Liver (tissue), 8 donors: ENCODE measurements at regions not wholly inside any gene's neighbourhood (a gene's known extent, or its start where the extent isn't known, plus 50 kb on each side); places are given as distances from the start of the nearest gene placed in this dataset.

ENCODE experiments used
- DNase-seq: peaks from one replicate; pipeline ENCODE4 v3.0.0-alpha.2; 2017; ENCODE audit warnings: low spot score
- H3K27ac ChIP-seq, 2 donors: one replicate each; pipeline ENCODE4 v1.7.0; 2013; ENCODE audit warnings: inconsistent platforms in 2 of 2, low read length in 2 of 2, control low read depth in 1 of 2, low read depth in 1 of 2, mild to moderate bottlenecking in 1 of 2
- H3K27me3 ChIP-seq, 4 donors: one replicate each; pipeline versions ENCODE4 v1.6.1 to v1.7.0; 2013; ENCODE audit warnings: low read length in 3 of 4, inconsistent platforms in 1 of 4, mild to moderate bottlenecking in 1 of 4, moderate library complexity in 1 of 4; ENCODE audit not compliant: control insufficient read depth in 4 of 4, insufficient read depth in 4 of 4
- H3K36me3 ChIP-seq, 4 donors: one replicate each; pipeline versions ENCODE4 v1.6.1 to v1.7.0; 2013; ENCODE audit warnings: low read length in 3 of 4, mild to moderate bottlenecking in 3 of 4, low read depth in 1 of 4, moderate library complexity in 1 of 4; ENCODE audit not compliant: control insufficient read depth in 4 of 4, insufficient read depth in 3 of 4
- H3K4me1 ChIP-seq, 4 donors: one replicate each; pipeline versions ENCODE4 v1.6.1 to v1.7.0; 2013; ENCODE audit warnings: low read length in 3 of 4, mild to moderate bottlenecking in 3 of 4, moderate library complexity in 1 of 4; ENCODE audit not compliant: control insufficient read depth in 4 of 4, insufficient read depth in 4 of 4
- H3K4me3 ChIP-seq, 3 donors: one replicate each; pipeline versions ENCODE4 v1.6.1 to v1.7.0; 2013; ENCODE audit warnings: low read length in 3 of 3, control low read depth in 1 of 3, low read depth in 1 of 3, mild to moderate bottlenecking in 1 of 3
- H3K9ac ChIP-seq, 2 donors: one replicate each; pipeline ENCODE4 v1.7.0; 2013; ENCODE audit warnings: low read length in 2 of 2, mild to moderate bottlenecking in 2 of 2, moderate library complexity in 2 of 2, control low read depth in 1 of 2, low read depth in 1 of 2
- H3K9me3 ChIP-seq, 4 donors: one replicate each; pipeline versions ENCODE4 v1.6.1 to v1.7.0; 2013; ENCODE audit warnings: low read length in 3 of 4; ENCODE audit not compliant: control insufficient read depth in 4 of 4
- EGR1 ChIP-seq, 2 donors: IDR thresholded peaks; 2 replicates each; pipeline ENCODE4 v1.6.1; 2016 to 2018; ENCODE audit warnings: antibody characterized with exemption in 2 of 2, low read depth in 2 of 2
- FOXA1 ChIP-seq: IDR thresholded peaks from 2 replicates; pipeline ENCODE4 v1.6.1; 2016; ENCODE audit warnings: antibody characterized with exemption
- FOXA2 ChIP-seq: IDR thresholded peaks from 2 replicates; pipeline ENCODE4 v1.6.1; 2016; ENCODE audit warnings: antibody characterized with exemption
- HNF4A ChIP-seq, 2 donors: conservative IDR thresholded peaks; 2 replicates each; pipeline ENCODE4 v1.6.1; 2016; ENCODE audit warnings: antibody characterized with exemption in 2 of 2, mild to moderate bottlenecking in 2 of 2
- HNF4G ChIP-seq: IDR thresholded peaks from 2 replicates; pipeline ENCODE4 v1.6.1; 2016; ENCODE audit warnings: antibody characterized with exemption
- JUND ChIP-seq, 2 donors: IDR thresholded peaks; 2 replicates each; pipeline ENCODE4 v1.6.1; 2016; ENCODE audit warnings: antibody characterized with exemption in 2 of 2
- NR2F2 ChIP-seq: IDR thresholded peaks from 2 replicates; pipeline ENCODE4 v1.6.1; 2016; ENCODE audit warnings: antibody characterized with exemption
- RAD21 ChIP-seq, 2 donors: IDR thresholded peaks; 2 replicates each; pipeline ENCODE4 v1.6.1; 2016; ENCODE audit warnings: antibody characterized with exemption in 2 of 2, mild to moderate bottlenecking in 2 of 2
- RXRA ChIP-seq, 2 donors: IDR thresholded peaks; 2 replicates each; pipeline ENCODE4 v1.6.1; 2017 to 2018; ENCODE audit warnings: antibody characterized with exemption in 2 of 2, mild to moderate bottlenecking in 1 of 2
- SP1 ChIP-seq: IDR thresholded peaks from 2 replicates; pipeline ENCODE4 v1.6.1; 2018; ENCODE audit warnings: antibody characterized with exemption, mild to moderate bottlenecking
- TAF1 ChIP-seq: conservative IDR thresholded peaks from 2 replicates; pipeline ENCODE4 v1.6.1; 2016; ENCODE audit warnings: antibody characterized with exemption, mild to moderate bottlenecking
- YY1 ChIP-seq: IDR thresholded peaks from 2 replicates; pipeline ENCODE4 v1.6.1; 2016; ENCODE audit warnings: antibody characterized with exemption, mild to moderate bottlenecking
- WGBS: extraction: QIAGEN DNeasy Blood & Tissue Kit; methylation state at CpG from one replicate; pipeline ENCODE4 v1.1.7; 2013; 5-methylcytosine and 5-hydroxymethylcytosine counted together
- TF ChIP-seq, protein P1 (sequence below): fragments of 150-350 bp; IDR thresholded peaks from 2 replicates; pipeline ENCODE4 v1.5.1; 2017; ENCODE audit warnings: improper control_type of control experiment, low read depth, low read length; ENCODE audit not compliant: missing input control
- TF ChIP-seq, protein P2 (sequence below): IDR thresholded peaks from 2 replicates; pipeline ENCODE4 v1.6.1; 2016; ENCODE audit warnings: antibody characterized with exemption
- TF ChIP-seq, protein P3 (sequence below): IDR thresholded peaks from 2 replicates; pipeline ENCODE4 v1.6.1; 2016; ENCODE audit warnings: antibody characterized with exemption
- TF ChIP-seq, protein P4 (sequence below): IDR thresholded peaks from 2 replicates; pipeline ENCODE4 v1.6.1; 2016; ENCODE audit warnings: antibody characterized with exemption, mild to moderate bottlenecking
- TF ChIP-seq, protein P5 (sequence below): IDR thresholded peaks from 2 replicates; pipeline ENCODE4 v1.6.1; 2016; ENCODE audit warnings: antibody characterized with exemption
- donor health status: healthy.
- donor health status: healthy.
- donor health status: healthy.
- donor health status: healthy.
- donor health status: healthy.

DNA sequence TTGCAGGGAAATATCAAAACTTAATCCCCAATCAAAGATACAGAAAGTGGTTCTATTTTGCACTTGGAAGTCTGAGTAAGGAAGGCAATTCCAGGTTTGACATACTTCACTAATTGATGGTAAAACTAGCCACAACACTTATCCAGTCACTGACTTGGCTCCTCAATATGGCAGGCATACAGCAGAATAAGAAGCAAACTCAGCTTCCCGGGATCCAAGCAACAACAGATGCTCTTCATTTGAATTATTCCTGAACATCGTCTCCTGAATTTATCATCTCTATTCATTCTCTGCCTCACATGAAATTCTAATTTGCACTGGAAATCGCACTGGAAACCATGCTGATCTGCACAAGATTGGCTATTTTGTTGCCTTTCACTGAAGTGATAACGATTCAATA lies 629.6 kb downstream of the PRELID2 start:
- TF ChIP-seq, protein P1, sequence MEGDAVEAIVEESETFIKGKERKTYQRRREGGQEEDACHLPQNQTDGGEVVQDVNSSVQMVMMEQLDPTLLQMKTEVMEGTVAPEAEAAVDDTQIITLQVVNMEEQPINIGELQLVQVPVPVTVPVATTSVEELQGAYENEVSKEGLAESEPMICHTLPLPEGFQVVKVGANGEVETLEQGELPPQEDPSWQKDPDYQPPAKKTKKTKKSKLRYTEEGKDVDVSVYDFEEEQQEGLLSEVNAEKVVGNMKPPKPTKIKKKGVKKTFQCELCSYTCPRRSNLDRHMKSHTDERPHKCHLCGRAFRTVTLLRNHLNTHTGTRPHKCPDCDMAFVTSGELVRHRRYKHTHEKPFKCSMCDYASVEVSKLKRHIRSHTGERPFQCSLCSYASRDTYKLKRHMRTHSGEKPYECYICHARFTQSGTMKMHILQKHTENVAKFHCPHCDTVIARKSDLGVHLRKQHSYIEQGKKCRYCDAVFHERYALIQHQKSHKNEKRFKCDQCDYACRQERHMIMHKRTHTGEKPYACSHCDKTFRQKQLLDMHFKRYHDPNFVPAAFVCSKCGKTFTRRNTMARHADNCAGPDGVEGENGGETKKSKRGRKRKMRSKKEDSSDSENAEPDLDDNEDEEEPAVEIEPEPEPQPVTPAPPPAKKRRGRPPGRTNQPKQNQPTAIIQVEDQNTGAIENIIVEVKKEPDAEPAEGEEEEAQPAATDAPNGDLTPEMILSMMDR: no peak
- TF ChIP-seq EGR1 (IDR thresholded peaks at IDR 0.05; ENCODE audit: low read depth in 2 of 2) (no peak), HNF4G (no peak), RXRA (IDR thresholded peaks at IDR 0.05) (no peak), FOXA2 (no peak), HNF4A (conservative IDR thresholded peaks at IDR 0.05) (no peak), JUND (IDR thresholded peaks at IDR 0.05) (no peak)
- Histone ChIP-seq H3K4me1 (no peaks in the 10 kb centered on the region), H3K27me3 (no peaks in the 10 kb centered on the region), H3K4me3 (no peak overlapping the region), H3K27ac (no peak overlapping the region), H3K9me3 (no peaks in the 10 kb centered on the region), H3K9ac (no peak overlapping the region), H3K36me3 (no peaks in the 10 kb centered on the region)
- WGBS: 52% methylated on average over 4 of the region's 4 CpGs
- no peak for DNase-seq

DNA sequence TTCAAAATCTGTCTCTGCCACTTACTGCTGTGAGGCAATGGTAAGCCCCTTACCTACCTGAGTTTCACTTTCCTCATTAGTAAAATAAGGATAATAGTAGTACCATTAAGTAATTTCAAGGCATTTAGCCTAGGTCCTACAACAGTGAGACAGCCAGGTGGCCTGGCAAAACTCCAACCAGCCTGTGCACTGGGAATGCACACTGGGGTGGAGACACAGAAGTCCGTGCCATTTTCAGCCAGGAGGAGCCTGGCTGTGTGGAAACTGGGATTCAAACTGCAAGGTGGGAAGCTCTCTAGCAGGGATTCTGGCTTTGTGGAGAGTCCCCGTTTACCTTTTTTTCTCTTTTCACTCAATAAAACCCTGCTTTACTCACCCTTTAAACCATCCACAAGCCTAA lies 630.4 kb downstream of the PRELID2 start:
- 54% methylated on average over 2 of the region's 2 CpGs for WGBS
- TF ChIP-seq FOXA2 (no peak), FOXA1 (no peak), TAF1 (no peak), RAD21 (IDR thresholded peaks at IDR 0.05) (no peak), YY1 (no peak), RXRA (IDR thresholded peaks at IDR 0.05) (no peak), SP1 (no peak), HNF4A (conservative IDR thresholded peaks at IDR 0.05) (no peak), JUND (IDR thresholded peaks at IDR 0.05) (no peak), NR2F2 (no peak)
- TF ChIP-seq, protein P2, sequence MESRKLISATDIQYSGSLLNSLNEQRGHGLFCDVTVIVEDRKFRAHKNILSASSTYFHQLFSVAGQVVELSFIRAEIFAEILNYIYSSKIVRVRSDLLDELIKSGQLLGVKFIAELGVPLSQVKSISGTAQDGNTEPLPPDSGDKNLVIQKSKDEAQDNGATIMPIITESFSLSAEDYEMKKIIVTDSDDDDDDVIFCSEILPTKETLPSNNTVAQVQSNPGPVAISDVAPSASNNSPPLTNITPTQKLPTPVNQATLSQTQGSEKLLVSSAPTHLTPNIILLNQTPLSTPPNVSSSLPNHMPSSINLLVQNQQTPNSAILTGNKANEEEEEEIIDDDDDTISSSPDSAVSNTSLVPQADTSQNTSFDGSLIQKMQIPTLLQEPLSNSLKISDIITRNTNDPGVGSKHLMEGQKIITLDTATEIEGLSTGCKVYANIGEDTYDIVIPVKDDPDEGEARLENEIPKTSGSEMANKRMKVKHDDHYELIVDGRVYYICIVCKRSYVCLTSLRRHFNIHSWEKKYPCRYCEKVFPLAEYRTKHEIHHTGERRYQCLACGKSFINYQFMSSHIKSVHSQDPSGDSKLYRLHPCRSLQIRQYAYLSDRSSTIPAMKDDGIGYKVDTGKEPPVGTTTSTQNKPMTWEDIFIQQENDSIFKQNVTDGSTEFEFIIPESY: no peak
- TF ChIP-seq, protein P3, sequence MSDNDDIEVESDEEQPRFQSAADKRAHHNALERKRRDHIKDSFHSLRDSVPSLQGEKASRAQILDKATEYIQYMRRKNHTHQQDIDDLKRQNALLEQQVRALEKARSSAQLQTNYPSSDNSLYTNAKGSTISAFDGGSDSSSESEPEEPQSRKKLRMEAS: no peak
- TF ChIP-seq, protein P4, sequence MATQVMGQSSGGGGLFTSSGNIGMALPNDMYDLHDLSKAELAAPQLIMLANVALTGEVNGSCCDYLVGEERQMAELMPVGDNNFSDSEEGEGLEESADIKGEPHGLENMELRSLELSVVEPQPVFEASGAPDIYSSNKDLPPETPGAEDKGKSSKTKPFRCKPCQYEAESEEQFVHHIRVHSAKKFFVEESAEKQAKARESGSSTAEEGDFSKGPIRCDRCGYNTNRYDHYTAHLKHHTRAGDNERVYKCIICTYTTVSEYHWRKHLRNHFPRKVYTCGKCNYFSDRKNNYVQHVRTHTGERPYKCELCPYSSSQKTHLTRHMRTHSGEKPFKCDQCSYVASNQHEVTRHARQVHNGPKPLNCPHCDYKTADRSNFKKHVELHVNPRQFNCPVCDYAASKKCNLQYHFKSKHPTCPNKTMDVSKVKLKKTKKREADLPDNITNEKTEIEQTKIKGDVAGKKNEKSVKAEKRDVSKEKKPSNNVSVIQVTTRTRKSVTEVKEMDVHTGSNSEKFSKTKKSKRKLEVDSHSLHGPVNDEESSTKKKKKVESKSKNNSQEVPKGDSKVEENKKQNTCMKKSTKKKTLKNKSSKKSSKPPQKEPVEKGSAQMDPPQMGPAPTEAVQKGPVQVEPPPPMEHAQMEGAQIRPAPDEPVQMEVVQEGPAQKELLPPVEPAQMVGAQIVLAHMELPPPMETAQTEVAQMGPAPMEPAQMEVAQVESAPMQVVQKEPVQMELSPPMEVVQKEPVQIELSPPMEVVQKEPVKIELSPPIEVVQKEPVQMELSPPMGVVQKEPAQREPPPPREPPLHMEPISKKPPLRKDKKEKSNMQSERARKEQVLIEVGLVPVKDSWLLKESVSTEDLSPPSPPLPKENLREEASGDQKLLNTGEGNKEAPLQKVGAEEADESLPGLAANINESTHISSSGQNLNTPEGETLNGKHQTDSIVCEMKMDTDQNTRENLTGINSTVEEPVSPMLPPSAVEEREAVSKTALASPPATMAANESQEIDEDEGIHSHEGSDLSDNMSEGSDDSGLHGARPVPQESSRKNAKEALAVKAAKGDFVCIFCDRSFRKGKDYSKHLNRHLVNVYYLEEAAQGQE: no peak
- TF ChIP-seq, protein P5, sequence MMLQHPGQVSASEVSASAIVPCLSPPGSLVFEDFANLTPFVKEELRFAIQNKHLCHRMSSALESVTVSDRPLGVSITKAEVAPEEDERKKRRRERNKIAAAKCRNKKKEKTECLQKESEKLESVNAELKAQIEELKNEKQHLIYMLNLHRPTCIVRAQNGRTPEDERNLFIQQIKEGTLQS: no peak
- Histone ChIP-seq H3K4me1 (no peaks in the 10 kb centered on the region), H3K36me3 (no peaks in the 10 kb centered on the region), H3K9me3 (no peaks in the 10 kb centered on the region), H3K4me3 (no peak overlapping the region), H3K27ac (no peak overlapping the region), H3K27me3 (no peaks in the 10 kb centered on the region), H3K9ac (no peak overlapping the region)
- no peak for DNase-seq
